IMR-90 (cell line): ENCODE measurements at regions not wholly inside any gene's neighbourhood (a gene's known extent, or its start where the extent isn't known, plus 50 kb on each side); places are given as distances from the start of the nearest gene placed in this dataset.

Experiments
- ATAC-seq: fragments of 200-7000 bp; cut with Tn5 transposase; 2 replicates; pipeline ENCODE4 v1.9.1; 2020; ENCODE audit warnings: low read depth, mild to moderate bottlenecking, moderate library complexity
- BruUV-seq: library from RNA; stranded (reverse); fragments of 400-500 nt; replicated peaks from 2 replicates; lab custom pipeline; 2021; lab: Mats Ljungman, UMichigan
- CTCF ChIA-PET: fragments of 300-600 bp; formaldehyde crosslinking; extraction: SDS; loops from one replicate; lab custom pipeline; 2021; ENCODE audit warnings: antibody characterized with exemption; lab: Yijun Ruan, JAX
- POLR2A ChIA-PET: fragments of 300-600 bp; sonication (Branson Sonifier 250); formaldehyde crosslinking; loops from one replicate; lab custom pipeline; 2022; ENCODE audit warnings: antibody characterized with exemption; ENCODE audit not compliant: unreplicated experiment; lab: Charles Lee
- DNase-seq: peaks from one replicate; pipeline ENCODE4 v3.0.0; 2013
- H2AFZ ChIP-seq: replicated peaks from 2 replicates; pipeline ENCODE3; 2013; ENCODE audit warnings: low read length, mild to moderate bottlenecking; ENCODE audit not compliant: poor library complexity
- H2AK5ac ChIP-seq: 2 replicates; pipeline ENCODE4 v1.6.1; 2013; ENCODE audit warnings: low read depth, low read length, inconsistent platforms
- H2AK9ac ChIP-seq: replicated peaks from 2 replicates; pipeline ENCODE3; 2013; ENCODE audit warnings: mild to moderate bottlenecking, low read depth, low read length, moderate library complexity; ENCODE audit not compliant: poor library complexity
- H2BK120ac ChIP-seq: 2 replicates; pipeline ENCODE4 v1.6.1; 2013; ENCODE audit warnings: low read depth, low read length, inconsistent platforms
- H2BK15ac ChIP-seq: 3 replicates; pipeline ENCODE4 v1.6.1; 2013; ENCODE audit warnings: low read depth, low read length, inconsistent platforms
- H2BK20ac ChIP-seq: 2 replicates; pipeline ENCODE4 v1.6.1; 2013; ENCODE audit warnings: low read depth, mild to moderate bottlenecking, inconsistent platforms, low read length, moderate library complexity
- H2BK5ac ChIP-seq: 2 replicates; pipeline ENCODE4 v1.6.1; 2013; ENCODE audit warnings: mild to moderate bottlenecking, low read depth, low read length, inconsistent platforms; ENCODE audit not compliant: poor library complexity, severe bottlenecking
- H3K14ac ChIP-seq: replicated peaks from 2 replicates; pipeline ENCODE4 v1.6.1; 2013; ENCODE audit warnings: low read depth, low read length, inconsistent platforms
- H3K18ac ChIP-seq: 2 replicates; pipeline ENCODE4 v1.6.1; 2013; ENCODE audit warnings: low read depth, low read length, control low read depth
- H3K23ac ChIP-seq: 2 replicates; pipeline ENCODE4 v1.6.1; 2013; ENCODE audit warnings: low read depth, low read length, inconsistent platforms
- H3K27ac ChIP-seq: 2 replicates; pipeline ENCODE4 v1.5.1; 2013; ENCODE audit warnings: mild to moderate bottlenecking, control low read depth, low read length; ENCODE audit not compliant: insufficient read depth
- H3K27me3 ChIP-seq: 2 replicates; pipeline ENCODE4 v1.6.1; 2013; ENCODE audit warnings: low read length; ENCODE audit not compliant: control insufficient read depth, insufficient read depth
- H3K36me3 ChIP-seq: 2 replicates; pipeline ENCODE4 v1.6.1; 2013; ENCODE audit warnings: low read length, mixed read lengths; ENCODE audit not compliant: control insufficient read depth, insufficient read depth
- H3K4ac ChIP-seq: 2 replicates; pipeline ENCODE4 v1.6.1; 2013; ENCODE audit warnings: low read depth, low read length, inconsistent platforms
- H3K4me1 ChIP-seq: 2 replicates; pipeline ENCODE4 v1.6.1; 2013; ENCODE audit warnings: low read length, mixed read lengths; ENCODE audit not compliant: control insufficient read depth, insufficient read depth
- H3K4me2 ChIP-seq: 2 replicates; pipeline ENCODE4 v1.6.1; 2013; ENCODE audit warnings: low read depth, mild to moderate bottlenecking, control low read depth, low read length, moderate library complexity
- H3K4me3 ChIP-seq: 2 replicates; pipeline ENCODE4 v1.5.1; 2013; ENCODE audit warnings: low read depth, mild to moderate bottlenecking, control low read depth, low read length, moderate library complexity; ENCODE audit not compliant: insufficient read depth
- H3K56ac ChIP-seq: 2 replicates; pipeline ENCODE4 v1.6.1; 2013; ENCODE audit warnings: low read length, inconsistent platforms; ENCODE audit not compliant: insufficient read depth; ENCODE audit errors: extremely low read depth
- H3K79me1 ChIP-seq, 2 experiments: 2 replicates each; pipeline ENCODE4 v1.6.1; 2013; ENCODE audit warnings: low read length in 2 of 2, inconsistent platforms in 1 of 2, low read depth in 1 of 2
- H3K9ac ChIP-seq: 2 replicates; pipeline ENCODE4 v1.6.1; 2013; ENCODE audit warnings: low read depth, low read length, control low read depth
- H3K9me1 ChIP-seq: 2 replicates; pipeline ENCODE4 v1.6.1; 2013; ENCODE audit warnings: low read length, inconsistent platforms; ENCODE audit not compliant: insufficient read depth
- H3K9me3 ChIP-seq: 2 replicates; pipeline ENCODE4 v1.6.1; 2013; ENCODE audit warnings: low read length; ENCODE audit not compliant: control insufficient read depth, insufficient read depth
- H4K20me1 ChIP-seq: 2 replicates; pipeline ENCODE4 v1.6.1; 2013; ENCODE audit warnings: low read length, inconsistent platforms; ENCODE audit not compliant: insufficient read depth
- H4K5ac ChIP-seq: 2 replicates; pipeline ENCODE4 v1.6.1; 2013; ENCODE audit warnings: mild to moderate bottlenecking, low read depth, low read length, control low read depth
- H4K8ac ChIP-seq, 2 experiments: 2 replicates each; pipeline ENCODE4 v1.6.1; 2013; ENCODE audit warnings: low read depth in 2 of 2, low read length in 2 of 2, control low read depth in 1 of 2, inconsistent platforms in 1 of 2
- H4K91ac ChIP-seq: 2 replicates; pipeline ENCODE4 v1.6.1; 2013; ENCODE audit warnings: low read depth, low read length, inconsistent platforms; ENCODE audit not compliant: insufficient read depth
- CEBPB ChIP-seq: IDR thresholded peaks from 2 replicates; pipeline ENCODE4 v1.6.1; 2012; ENCODE audit warnings: low read depth, low read length, improper control_type of control experiment
- CHD1 ChIP-seq: IDR thresholded peaks from 2 replicates; pipeline ENCODE4 v1.6.1; 2012; ENCODE audit warnings: low read depth, low read length, improper control_type of control experiment
- CTCF ChIP-seq: conservative IDR thresholded peaks from 2 replicates; pipeline ENCODE4 v1.5.1; 2012; ENCODE audit warnings: mild to moderate bottlenecking, low read depth, low read length, improper control_type of control experiment
- FOS ChIP-seq: fragments of 150-350 bp; IDR thresholded peaks from 2 replicates; pipeline ENCODE4 v1.6.1; 2016; ENCODE audit warnings: low read depth, low read length
- MAZ ChIP-seq: IDR thresholded peaks from 2 replicates; pipeline ENCODE4 v1.6.1; 2012; ENCODE audit warnings: low read depth, mild to moderate bottlenecking, low read length, improper control_type of control experiment, moderate library complexity, borderline replicate concordance
- POLR2A ChIP-seq: IDR thresholded peaks from 2 replicates; pipeline ENCODE4 v1.6.1; 2012; ENCODE audit warnings: mild to moderate bottlenecking, low read depth, low read length
- RFX5 ChIP-seq: IDR thresholded peaks from 2 replicates; pipeline ENCODE4 v1.8.0; 2012; ENCODE audit warnings: low read depth, mild to moderate bottlenecking, low read length, moderate library complexity
- WGBS, 2 experiments: methylation state at CpG; one replicate each; pipeline versions ENCODE4 v1.1.5 to v1.1.7; 2013; ENCODE audit warnings: missing lambda C conversion rate in 2 of 2; ENCODE audit not compliant: insufficient read length in 1 of 2; ENCODE audit errors: extremely low coverage in 2 of 2; 5-methylcytosine and 5-hydroxymethylcytosine counted together
- dilution Hi-C: fragments of 300-500 bp; cut with HindIII; formaldehyde crosslinking; loops from one replicate; pipeline ENCODE4 v1.14.3; 2018; ENCODE audit warnings: low sequenced_read_pairs; ENCODE audit not compliant: unreplicated experiment
- in situ Hi-C: fragments of 300-500 bp; cut with MboI; formaldehyde crosslinking; loops from 3 replicates; pipeline ENCODE4 v1.14.3; 2019; ENCODE audit warnings: low sequenced_read_pairs, inconsistent platforms, mixed read lengths
- intact Hi-C: fragments of 100-400 bp; cut with micrococcal nuclease; formaldehyde crosslinking; loops from 2 replicates; pipeline ENCODE4 v1.10.0; 2022

DNA sequence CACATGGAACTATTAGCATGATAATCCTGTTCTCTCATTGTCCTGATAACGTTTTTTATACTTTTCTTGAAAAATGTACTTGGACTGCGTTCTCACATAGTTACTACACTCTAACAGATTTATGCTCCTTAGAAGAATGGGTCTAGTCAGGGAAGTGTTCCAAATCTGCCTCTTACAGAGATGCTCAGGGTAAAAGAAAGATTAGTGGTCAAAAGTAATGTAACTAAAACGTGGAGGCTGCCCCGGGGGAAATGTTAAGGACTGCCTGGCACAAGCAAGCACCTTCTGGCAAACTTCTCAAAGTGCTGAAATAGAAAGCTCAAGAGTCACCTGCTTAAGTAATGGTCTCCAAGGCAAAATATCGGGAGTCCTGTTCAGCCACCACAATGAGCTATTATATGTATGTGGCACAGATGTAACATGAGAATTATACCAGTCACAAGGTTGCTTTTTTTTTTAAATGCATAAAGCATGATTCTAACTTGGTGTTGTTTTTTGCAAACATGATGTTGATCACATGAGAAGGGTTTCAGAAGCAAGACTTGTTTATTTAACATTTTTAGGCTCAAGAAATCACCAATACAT, 244.5 kb upstream of the JARID2 start:
- no peak overlapping the region for H3K23ac ChIP-seq
- H2AK9ac ChIP-seq, result no peak overlapping the region
- no peaks in the 10 kb centered on the region; the same call in 1 of the 2 replicates for H3K9me1 ChIP-seq
- in situ Hi-C loops, result no loop called here
- H3K79me1 ChIP-seq, result no peaks in the 10 kb centered on the region
- no peak overlapping the region for H4K5ac ChIP-seq
- dilution Hi-C loops, result no loop called here
- CTCF ChIA-PET, result interaction anchor here (0.6 kb wide), 2 partner anchors 120 to 623 kb away, joined by 3 to 6 read pairs; no protein-coding TSS in a partner anchor
- DNase-seq, result no peak
- no peak overlapping the region for H3K56ac ChIP-seq
- H2BK15ac ChIP-seq, result no peak overlapping the region
- no peak for ATAC-seq
- no peak overlapping the region for H3K18ac ChIP-seq
- no peak overlapping the region for H2BK20ac ChIP-seq
- no peak overlapping the region for H2BK5ac ChIP-seq
- no TSS peak for BruUV-seq
- no peak overlapping the region for H3K4me3 ChIP-seq
- H2AK5ac ChIP-seq, result no peak overlapping the region
- H3K4ac ChIP-seq, result no peak overlapping the region
- H3K27ac ChIP-seq, result no peak overlapping the region
- H2AFZ ChIP-seq, result no peak overlapping the region
- H3K9ac ChIP-seq, result no peak overlapping the region
- H4K91ac ChIP-seq, result no peak overlapping the region
- intact Hi-C loops, result no loop called here
- POLR2A ChIA-PET, result no interaction called here
- WGBS, 2 experiments, result 15% methylated on average over 2 of the region's 5 CpGs; no CpG with 5 or more reads in 1 of the 2 experiments
- no peak overlapping the region for H4K8ac ChIP-seq
- H4K20me1 ChIP-seq, result no peaks in the 10 kb centered on the region
- no peaks in the 10 kb centered on the region for H3K9me3 ChIP-seq
- H3K4me2 ChIP-seq, result no peak overlapping the region
- TF ChIP-seq CTCF (no peak), CHD1 (no peak), MAZ (no peak), POLR2A (no peak), CEBPB (no peak), RFX5 (no peak), FOS (no peak)
- H2BK120ac ChIP-seq, result no peak overlapping the region
- no peaks in the 10 kb centered on the region for H3K36me3 ChIP-seq
- no peak overlapping the region for H3K14ac ChIP-seq
- 0 out of 2 replicates have a peak, but pooled peaks cover 2% of the 10 kb centered on the region for H3K27me3 ChIP-seq
- no peaks in the 10 kb centered on the region for H3K4me1 ChIP-seq
